ENCODE measurements at regions not wholly inside any gene's neighbourhood (a gene's known extent, or its start where the extent isn't known, plus 50 kb on each side); places are given as distances from the start of the nearest gene placed in this dataset.

DNA sequence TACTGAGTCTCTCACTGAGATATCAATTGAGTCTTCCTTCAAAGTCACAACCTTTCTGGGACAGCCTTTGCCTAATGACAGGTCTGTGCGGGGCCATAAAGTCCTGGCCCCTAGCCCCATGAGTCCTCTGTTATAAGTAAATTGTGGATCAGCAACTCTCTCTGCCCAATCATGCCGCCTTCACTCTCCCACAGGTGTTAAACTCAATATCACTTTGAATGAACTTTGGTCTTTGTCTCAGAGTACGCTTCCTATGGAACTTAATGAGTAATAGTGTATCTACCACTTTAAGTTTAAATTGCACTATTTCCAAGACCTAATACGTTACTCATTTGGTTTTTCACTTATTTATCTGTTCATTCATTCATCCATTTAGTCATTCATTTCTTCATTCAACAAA lies 826.4 kb downstream of the TUSC7 start:
- in situ Hi-C loops (cut with MboI; ENCODE audit: low pct_unique_long_range_greater_than_20kb, low sequenced_read_pairs) = no loop called here
- no peak for DNase-seq

DNA sequence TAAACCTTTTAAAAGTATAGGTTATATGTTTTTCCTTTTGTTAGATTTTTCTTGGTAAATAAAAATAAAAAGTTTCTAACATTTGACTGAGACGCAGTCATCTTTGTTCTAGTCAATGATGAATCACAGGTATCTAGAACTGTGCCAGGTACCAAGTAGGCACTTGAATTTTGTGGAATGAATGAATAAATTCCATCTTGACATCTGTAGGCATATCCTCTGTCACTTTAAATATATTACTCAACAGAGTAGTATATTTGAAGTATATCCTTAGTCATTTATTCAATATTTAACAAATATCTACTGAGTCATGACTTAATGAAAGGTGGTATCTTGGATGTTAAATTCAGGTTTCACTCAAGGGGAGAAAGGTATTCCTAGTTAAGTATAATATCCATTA lies 828.4 kb downstream of the TUSC7 start:
- no peak for DNase-seq
- in situ Hi-C loops (cut with MboI; ENCODE audit: low pct_unique_long_range_greater_than_20kb, low sequenced_read_pairs) = no loop called here

DNA sequence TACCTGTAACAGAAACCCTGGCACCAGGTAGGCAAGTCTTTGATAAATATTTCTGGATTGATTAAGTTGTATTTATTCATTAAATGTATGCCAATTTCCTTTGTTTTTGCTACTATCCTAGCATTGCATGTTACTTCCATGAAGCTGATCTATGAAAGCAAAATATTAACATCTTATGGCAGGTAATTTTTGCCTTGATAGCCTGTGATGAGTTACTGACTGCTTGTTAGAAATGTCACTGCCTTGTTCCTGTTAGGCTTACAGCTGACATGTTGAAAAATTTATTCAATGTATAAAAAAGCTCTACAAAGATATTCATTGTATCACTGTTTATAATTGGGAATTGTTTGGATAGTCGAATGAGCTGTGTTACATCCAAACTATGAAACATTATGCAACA lies 830.1 kb downstream of the TUSC7 start:
- in situ Hi-C loops (cut with MboI; ENCODE audit: low pct_unique_long_range_greater_than_20kb, low sequenced_read_pairs) = no loop called here
- no peak for DNase-seq

DNA sequence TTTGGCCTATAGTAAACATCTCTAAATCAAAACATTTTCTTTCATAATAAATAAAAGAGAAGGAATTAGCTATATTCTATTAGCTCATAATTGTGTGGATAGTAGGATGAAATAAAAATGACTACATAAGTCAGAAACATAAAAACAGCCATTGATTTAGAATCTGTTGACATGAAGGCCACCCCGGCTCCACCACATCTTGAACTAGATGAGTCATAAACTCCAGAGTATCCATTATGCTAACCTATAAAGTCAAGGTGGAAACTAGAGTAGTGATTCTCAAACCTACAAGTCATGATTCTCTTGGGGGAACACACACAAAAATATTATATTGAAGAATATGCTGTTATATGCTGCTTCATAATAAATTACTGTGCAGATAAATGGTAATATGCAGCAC lies 831.0 kb downstream of the TUSC7 start:
- in situ Hi-C loops (cut with MboI; ENCODE audit: low pct_unique_long_range_greater_than_20kb, low sequenced_read_pairs) = no loop called here
- DNase-seq = no peak

DNA sequence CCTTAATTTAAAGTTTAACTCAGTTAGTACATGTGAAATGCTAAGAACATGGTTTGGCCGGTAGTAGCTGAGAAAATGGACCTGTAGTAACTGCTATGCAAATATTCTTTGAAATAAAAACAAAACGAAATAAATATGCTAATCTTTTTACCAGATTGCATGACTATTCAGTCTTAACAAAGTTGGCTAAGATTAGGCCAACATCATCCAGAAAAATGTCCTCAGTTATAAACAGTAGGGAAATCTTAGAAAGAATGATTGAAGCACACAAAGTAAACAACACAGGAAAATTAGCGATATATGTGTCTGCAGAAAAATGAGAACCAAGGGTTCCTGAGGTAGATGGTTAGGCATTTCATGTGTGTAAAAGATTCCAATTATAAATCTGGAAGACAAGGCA lies 832.1 kb downstream of the TUSC7 start:
- DNase-seq = no peak
- in situ Hi-C loops (cut with MboI; ENCODE audit: low pct_unique_long_range_greater_than_20kb, low sequenced_read_pairs) = no loop called here

DNA sequence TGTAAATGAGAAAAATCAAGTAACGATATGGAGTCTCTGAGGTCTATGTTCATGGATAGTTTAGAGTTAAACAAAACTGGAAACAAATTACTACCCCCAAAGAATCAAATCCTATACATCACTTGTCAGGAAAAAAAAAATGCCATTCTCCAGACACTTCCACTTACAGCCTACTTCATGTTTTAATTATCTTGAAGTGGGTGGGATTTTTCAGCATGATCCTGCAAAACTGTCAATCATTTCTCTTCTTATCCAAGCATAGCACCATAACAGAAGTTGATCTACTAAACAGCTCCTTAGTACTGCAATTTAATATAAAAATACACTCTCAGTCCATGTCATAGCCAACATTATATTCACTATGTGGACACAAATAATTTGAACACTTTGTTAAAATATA lies 833.9 kb downstream of the TUSC7 start:
- in situ Hi-C loops (cut with MboI; ENCODE audit: low pct_unique_long_range_greater_than_20kb, low sequenced_read_pairs) = no loop called here
- no peak for DNase-seq

DNA sequence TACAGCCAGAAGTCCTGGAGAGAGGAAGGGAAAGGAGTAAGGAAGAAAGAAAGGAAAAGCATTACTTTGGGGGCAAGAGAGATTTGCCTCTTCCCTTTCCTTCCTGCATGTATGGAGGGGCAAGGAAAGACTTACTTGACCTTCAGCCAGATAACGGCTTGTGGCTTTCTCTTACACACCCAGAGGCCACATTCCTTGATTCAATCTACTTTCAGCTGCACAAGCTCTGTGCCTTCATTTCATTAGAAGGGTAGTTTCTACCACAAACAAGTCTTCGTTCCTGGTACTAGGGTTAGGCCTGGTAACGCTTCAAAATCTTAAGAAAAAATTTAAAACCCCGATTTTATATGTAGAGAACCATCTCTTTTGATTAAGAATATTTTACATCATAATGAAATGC lies 835.9 kb downstream of the TUSC7 start:
- in situ Hi-C loops (cut with MboI; ENCODE audit: low pct_unique_long_range_greater_than_20kb, low sequenced_read_pairs) = no loop called here
- DNase-seq = no peak

DNA sequence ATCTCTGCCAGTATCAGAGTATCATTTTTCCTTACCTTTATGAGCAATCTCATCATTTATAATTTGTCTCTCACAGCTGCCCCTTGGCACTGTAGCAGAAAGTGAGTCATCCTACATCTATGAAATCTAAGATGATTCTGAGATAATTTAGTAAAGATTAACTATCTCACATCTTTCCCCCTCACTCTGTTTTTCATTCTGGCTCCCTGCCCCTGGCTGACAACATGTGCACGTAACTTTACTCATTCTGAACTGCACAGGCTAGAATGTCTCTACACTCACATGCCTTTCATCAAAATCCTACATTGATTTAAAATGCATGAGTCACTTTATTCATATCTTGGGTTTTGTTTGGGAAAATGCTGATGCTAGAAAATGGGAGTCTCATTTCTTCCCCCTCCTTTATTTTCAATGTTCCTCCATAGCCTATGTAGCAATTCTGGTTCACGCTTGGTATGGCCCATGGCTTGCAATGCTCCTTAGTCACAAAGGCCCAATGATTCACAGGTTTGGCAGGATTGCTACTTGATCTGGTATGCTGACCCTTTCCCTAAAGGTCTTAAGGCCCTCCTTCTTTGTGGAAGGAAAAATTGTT lies 838.5 kb downstream of the TUSC7 start:
- in situ Hi-C loops (cut with MboI; ENCODE audit: low pct_unique_long_range_greater_than_20kb, low sequenced_read_pairs) = no loop called here
- DNase-seq = no peak

DNA sequence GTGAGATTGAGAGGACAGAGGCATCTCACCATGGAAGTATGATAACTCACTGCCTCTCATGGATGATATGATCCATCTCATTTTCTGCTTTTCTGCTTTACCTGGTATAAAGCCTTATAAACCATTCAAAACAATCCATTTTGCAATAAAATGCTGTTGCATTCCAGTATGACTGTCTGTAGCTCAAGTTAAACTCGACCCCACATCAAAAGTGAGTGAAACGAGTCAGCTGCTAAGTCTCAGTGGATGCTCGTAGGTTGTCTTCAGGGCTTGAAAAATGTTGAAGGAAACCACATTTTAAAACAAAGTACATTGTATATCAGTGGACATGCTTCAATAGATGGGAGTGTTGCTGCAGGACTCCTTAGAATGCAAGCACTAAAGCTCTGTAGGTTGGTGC lies 839.0 kb downstream of the TUSC7 start:
- in situ Hi-C loops (cut with MboI; ENCODE audit: low pct_unique_long_range_greater_than_20kb, low sequenced_read_pairs) = no loop called here
- DNase-seq = no peak

DNA sequence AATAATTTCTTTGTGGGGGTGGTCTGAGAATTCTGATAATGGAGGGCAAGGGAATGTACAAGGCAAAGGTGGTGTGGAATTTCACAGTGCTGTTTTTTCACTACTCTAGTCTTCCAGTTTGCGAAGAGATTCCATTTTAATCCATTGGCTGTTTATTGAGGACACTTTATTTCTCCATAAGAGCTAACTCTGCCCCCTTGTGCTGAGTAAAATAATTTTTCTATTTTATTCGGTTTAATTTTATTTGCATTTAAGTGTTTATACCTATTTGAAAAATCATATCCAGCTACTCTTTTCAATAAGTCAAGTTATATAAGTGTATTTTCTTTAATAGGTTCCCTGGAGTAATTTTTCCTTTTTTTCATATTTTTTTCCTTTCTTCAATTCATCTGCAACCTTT lies 840.1 kb downstream of the TUSC7 start:
- no peak for DNase-seq
- in situ Hi-C loops (cut with MboI; ENCODE audit: low pct_unique_long_range_greater_than_20kb, low sequenced_read_pairs) = no loop called here

DNA sequence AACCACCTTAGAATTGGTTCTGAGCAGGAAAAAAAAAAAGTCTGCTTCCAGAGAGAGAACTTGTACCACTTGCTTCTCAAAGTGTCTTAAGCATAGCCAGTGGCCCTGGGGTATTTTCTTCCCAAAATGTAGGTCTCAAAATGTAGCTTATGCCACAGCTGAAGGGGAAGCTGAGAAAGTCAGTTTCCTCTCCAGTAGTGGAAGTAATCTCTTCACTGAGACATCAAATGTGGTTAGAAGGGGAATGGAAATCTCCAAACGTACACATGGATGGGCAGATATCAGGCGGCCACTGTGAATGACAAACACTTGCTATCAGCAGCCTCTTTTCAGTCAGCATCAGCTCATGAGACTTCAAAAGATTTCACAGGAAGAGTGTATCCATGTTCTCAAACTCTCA lies 841.2 kb downstream of the TUSC7 start:
- in situ Hi-C loops (cut with MboI; ENCODE audit: low pct_unique_long_range_greater_than_20kb, low sequenced_read_pairs) = no loop called here
- no peak for DNase-seq

DNA sequence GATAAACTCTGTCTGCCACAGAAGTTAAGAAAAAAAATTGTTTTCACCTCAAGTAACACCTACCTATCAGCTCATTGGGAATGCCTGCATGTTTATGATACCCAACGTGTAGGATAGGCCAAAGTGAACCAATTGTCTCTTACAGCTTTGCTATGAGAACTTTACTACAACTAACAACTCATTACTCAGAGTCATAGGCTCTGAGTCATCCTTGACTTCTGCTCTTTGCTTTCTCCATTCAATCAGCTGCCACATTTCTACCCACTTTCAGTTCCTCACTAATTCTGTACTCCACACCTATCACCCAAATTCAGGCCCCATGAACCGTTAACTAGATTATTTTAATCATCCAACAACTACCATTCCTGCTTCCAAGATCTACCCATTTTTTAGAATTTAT lies 843.9 kb downstream of the TUSC7 start:
- in situ Hi-C loops (cut with MboI; ENCODE audit: low pct_unique_long_range_greater_than_20kb, low sequenced_read_pairs) = no loop called here
- DNase-seq = no peak

DNA sequence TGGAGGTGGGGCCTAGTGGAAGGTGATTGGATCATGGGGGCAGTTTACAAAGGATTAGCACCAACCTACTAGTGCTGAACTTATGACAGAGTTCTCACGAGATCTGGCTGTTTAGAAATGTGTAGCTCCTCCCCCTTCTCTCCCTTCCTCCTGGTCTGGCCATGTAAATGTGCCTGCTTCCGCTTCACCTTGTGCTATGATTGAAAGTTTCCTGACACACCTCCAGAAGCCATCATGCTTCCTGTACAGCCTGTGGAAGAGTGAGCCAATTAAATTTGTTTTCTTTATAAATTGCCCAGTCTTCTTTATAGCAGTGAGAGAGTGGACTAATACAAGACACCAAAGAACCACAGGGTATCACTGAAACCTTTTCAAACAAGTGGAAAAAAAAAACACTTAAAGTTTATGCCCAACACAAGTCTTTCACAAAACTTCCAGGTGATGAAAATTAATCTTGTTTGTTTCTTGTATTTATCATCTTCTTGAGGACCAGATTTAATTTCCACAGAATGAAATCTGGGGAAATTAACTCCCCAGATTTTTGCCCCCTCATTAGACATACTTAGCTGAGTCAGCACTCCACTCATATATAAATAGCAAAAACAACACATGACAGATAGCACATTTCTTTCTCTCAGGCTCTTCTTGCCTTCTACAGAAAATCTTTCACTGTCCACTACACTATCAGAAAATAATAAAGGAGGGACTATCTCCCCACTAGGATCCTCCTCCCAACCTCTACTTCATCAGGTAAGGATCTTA lies 847.2 kb downstream of the TUSC7 start:
- DNase-seq = peak; percentile 1
- in situ Hi-C loops (cut with MboI; ENCODE audit: low pct_unique_long_range_greater_than_20kb, low sequenced_read_pairs) = no loop called here

DNA sequence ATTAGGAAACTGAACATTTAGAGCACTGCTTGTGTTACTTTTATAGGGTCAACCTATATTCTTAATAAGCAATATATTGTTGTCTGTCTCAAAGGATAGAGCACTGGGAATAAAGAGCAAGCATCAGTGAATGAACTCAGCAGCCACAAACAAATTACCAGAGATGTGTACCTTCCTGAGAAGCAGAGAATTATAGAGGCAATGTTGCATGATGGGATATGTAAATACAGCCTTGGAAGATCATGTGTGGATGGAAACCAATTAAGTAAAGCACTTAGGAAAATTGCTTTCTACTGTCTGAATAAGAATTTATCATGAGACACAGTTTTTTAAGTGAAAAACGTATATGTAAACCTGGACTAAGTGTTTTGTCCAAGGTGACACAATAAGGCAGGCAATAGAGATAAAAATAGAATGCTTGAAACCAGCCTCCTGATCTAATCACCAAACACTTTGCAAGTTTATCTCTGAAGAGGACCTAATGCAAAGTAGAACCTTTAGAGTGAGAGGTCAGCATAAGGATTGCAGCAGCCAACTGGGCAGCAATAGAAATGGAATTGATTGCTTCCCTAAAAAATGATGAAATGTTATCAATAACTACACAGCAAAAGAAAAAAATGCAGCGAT lies 848.0 kb downstream of the TUSC7 start:
- in situ Hi-C loops (cut with MboI; ENCODE audit: low pct_unique_long_range_greater_than_20kb, low sequenced_read_pairs) = no loop called here
- DNase-seq = no peak

DNA sequence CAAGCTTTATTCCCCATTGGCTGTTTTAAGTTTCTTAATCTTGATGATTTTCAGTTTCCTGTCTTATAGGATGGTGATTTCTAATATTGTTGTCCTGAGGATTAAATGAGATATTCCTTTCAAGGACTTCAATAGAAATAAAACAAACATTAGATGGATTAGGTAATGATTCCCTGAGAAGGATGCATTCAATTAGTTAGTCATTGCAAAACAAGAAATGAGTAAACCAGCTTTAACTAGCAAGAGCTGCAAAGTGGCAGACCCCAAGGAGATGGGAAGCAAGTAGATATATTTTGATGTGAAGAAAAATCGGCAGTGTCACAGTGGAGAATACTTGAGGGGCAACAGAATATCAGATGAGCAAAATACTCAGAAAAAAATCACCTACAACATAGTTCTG lies 849.1 kb downstream of the TUSC7 start:
- in situ Hi-C loops (cut with MboI; ENCODE audit: low pct_unique_long_range_greater_than_20kb, low sequenced_read_pairs) = no loop called here
- no peak for DNase-seq

DNA sequence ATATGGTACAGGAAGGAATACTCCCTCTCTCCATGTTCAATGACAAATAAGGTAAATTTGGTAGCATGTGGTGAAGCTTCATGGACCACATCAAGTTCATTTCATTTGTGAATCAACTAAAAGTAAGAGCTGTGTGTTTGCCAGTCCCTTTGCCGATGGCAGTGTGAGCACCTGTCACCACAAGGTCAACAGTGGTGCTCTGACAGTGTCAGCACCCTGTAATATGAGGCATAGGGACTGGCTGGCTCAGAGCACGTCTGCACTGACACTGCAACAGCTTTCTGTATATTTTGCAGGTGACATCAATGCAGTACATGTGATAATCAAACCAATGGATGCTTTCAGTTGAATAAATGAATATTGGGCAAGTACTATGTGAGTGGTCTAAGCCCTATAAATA lies 852.4 kb downstream of the TUSC7 start:
- in situ Hi-C loops (cut with MboI; ENCODE audit: low pct_unique_long_range_greater_than_20kb, low sequenced_read_pairs) = no loop called here
- no peak for DNase-seq

DNA sequence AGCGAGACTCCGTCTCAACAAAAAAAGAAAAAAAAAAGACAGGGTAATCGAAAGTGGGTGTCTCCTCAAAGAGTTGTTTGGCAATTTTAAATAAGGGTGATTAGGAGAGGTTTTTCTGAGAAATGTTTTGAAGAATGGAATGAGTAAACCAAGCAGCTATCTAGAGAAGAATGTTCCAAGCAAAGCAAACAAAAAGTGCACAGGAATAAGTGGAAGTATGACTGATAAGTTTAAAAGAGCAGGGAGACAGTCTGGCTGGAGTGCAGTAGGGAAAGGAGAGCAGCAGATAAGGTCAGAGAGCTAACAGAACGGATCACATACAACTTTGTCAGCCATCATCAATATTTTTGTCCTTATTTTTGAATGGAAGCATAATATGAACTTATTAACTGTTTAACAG lies 853.5 kb downstream of the TUSC7 start:
- DNase-seq = no peak
- in situ Hi-C loops (cut with MboI; ENCODE audit: low pct_unique_long_range_greater_than_20kb, low sequenced_read_pairs) = no loop called here

DNA sequence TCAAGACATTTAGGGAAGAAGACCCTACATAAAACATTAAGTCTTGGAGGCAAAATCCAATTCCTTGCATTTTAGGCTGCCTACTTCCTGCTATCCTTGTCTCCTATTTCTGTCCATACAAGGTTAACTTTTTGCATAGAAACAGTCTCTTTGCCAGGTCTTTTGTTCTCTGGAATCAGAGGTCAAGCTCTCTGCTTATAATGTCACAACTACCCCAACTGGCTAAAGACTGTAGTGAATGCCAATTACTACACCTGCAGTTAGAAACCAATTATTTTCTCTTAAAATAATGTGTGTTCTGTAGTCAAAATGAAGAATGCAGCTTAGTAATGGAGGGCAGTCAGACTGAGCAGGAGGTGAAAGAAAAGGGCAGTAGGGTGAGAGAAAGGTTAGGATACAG lies 856.2 kb downstream of the TUSC7 start:
- in situ Hi-C loops (cut with MboI; ENCODE audit: low pct_unique_long_range_greater_than_20kb, low sequenced_read_pairs) = no loop called here
- no peak for DNase-seq

DNA sequence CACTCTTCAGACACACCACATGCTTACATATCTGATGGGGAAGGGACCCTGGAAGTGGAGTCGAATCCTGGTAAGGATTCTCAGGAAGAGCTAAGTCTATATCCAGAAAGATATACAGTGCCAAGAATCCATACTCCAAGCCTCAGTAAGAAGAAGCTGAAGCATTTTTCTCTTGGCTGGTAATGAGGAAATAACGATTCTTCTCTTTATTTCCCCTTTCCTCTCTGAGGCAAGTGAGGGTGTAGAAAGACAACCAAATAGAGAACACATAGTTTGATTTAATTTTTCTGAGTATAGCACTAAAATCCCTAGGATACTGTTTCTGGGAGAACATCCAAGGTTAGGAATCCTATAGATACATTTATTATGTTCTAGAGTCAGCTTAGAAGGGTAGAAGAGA lies 857.3 kb downstream of the TUSC7 start:
- in situ Hi-C loops (cut with MboI; ENCODE audit: low pct_unique_long_range_greater_than_20kb, low sequenced_read_pairs) = no loop called here

DNA sequence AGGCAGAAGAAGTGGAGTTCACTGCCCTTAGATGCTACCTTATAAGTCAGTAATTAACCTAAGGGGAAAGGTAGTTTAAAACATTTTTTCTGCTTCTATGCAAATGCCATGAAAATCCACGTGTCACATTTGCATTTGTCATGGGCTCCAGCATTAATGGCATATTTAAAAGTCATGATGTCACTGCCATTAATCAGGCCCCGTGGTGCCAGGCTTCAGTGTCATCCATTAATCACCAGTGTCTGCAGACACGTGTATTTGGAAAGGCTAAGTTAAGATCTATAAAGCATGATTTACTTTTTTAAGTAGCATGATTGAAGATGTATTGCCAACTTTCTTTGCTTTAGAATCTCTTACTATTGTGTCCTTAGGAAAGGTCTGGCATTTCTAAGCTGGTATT lies 857.8 kb downstream of the TUSC7 start:
- in situ Hi-C loops (cut with MboI; ENCODE audit: low pct_unique_long_range_greater_than_20kb, low sequenced_read_pairs) = no loop called here
- DNase-seq = no peak

More for the DNA sequence above, 857.3 kb downstream of the TUSC7 start:
- no peak for DNase-seq

DNA sequence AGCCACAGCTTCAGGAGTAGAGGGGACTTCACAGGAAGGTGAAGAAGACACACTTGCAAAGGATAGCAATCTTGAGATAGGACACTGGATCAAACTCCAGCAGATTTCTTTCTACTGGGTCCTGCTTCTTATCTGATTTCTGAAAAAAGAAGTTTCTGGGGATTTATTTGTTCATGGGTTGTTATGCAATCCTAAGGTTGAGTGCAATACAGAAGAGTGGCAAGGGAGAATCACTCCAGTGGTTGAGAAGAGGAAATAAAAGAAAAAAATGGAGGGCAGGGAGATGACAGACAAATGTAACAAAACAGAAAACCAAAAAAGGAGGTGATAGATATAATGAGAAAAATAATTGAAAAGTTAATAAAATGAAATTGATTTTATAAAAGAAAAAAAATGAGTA lies 858.3 kb downstream of the TUSC7 start:
- DNase-seq = no peak
- in situ Hi-C loops (cut with MboI; ENCODE audit: low pct_unique_long_range_greater_than_20kb, low sequenced_read_pairs) = no loop called here

Data from KBM-7 (cell line).